ENCODE measurements at regions not wholly inside any gene's neighbourhood (a gene's known extent, or its start where the extent isn't known, plus 50 kb on each side); places are given as distances from the start of the nearest gene placed in this dataset.

GRCh38 chr3:68328049-68328448 is 604.3 kb downstream of the TAFA4 start:
- Histone ChIP-seq H3K4me1 (no peaks in the 10 kb centered on the region), H3K27me3 (no peaks in the 10 kb centered on the region), H3K36me3 (no peaks in the 10 kb centered on the region), H3K9ac (ENCODE audit: low read depth in 2 of 2, low read length in 2 of 2) (no peak overlapping the region), H3K27ac (no peak overlapping the region), H3K4me3 (no peak overlapping the region), H3K9me3 (no peaks in the 10 kb centered on the region)
- no peak for DNase-seq
- no peak for TF ChIP-seq CTCF (IDR thresholded peaks at IDR 0.05)
- intact Hi-C loops (cut with DNase I), result no loop called here

DNA sequence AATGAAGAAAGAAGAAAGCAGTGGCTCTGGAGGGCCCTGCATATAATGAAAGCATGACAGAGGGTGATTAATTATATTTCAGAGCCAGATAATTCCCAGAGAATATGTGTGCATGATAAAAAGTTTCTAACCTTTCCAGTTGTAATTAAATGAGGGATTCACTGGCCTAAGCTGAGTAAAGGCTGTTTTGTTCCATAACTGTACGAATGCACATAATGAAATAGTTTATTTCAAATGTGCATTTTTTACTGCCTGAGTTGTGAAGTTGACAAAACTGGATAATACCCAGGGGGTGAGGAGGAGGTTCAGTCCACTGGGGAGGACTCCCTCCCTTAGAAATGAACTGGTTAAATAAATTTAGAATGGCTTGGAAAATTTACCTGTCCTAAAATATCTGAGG is 616.4 kb downstream of the TAFA4 start:
- H3K4me1 ChIP-seq, result no peaks in the 10 kb centered on the region
- no peaks in the 10 kb centered on the region for H3K36me3 ChIP-seq
- no peak for DNase-seq
- no peaks in the 10 kb centered on the region for H3K9me3 ChIP-seq
- H3K27ac ChIP-seq, result no peak overlapping the region
- TF ChIP-seq CTCF (IDR thresholded peaks at IDR 0.05), result no peak
- intact Hi-C loops (cut with DNase I), result no loop called here
- no peak overlapping the region for H3K9ac ChIP-seq (ENCODE audit: low read depth in 2 of 2, low read length in 2 of 2)
- no peak overlapping the region for H3K4me3 ChIP-seq
- H3K27me3 ChIP-seq, result no peaks in the 10 kb centered on the region

GRCh38 chr3:68315546-68315945 is 616.8 kb downstream of the TAFA4 start:
- Histone ChIP-seq H3K36me3 (no peaks in the 10 kb centered on the region), H3K9ac (ENCODE audit: low read depth in 2 of 2, low read length in 2 of 2) (no peak overlapping the region), H3K27ac (no peak overlapping the region), H3K4me1 (no peaks in the 10 kb centered on the region), H3K9me3 (no peaks in the 10 kb centered on the region), H3K27me3 (no peaks in the 10 kb centered on the region), H3K4me3 (no peak overlapping the region)
- TF ChIP-seq CTCF (IDR thresholded peaks at IDR 0.05), result no peak
- intact Hi-C loops (cut with DNase I), result no loop called here
- no peak for DNase-seq

DNA sequence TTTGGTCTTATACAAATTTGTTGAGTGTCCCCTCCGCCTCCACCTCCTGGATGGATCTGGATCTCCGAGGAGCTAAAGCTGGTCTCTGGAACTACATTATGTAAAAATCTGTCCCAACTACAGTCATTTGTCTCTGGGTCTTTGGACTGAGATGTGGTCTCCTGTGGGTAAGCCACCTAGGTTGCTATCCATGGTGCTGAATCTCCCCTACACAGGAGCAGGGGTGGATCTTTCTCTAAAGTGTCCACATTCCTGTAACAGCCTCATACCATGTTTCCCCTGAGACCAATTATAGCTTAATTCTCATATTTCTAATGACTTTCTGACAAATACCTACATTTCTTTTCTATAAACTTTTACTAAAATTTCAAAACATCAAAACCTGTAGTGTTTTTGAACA is 625.8 kb downstream of the TAFA4 start:
- Histone ChIP-seq H3K27me3 (no peaks in the 10 kb centered on the region), H3K4me3 (no peak overlapping the region), H3K4me1 (no peaks in the 10 kb centered on the region), H3K9me3 (no peaks in the 10 kb centered on the region), H3K36me3 (no peaks in the 10 kb centered on the region), H3K9ac (ENCODE audit: low read depth in 2 of 2, low read length in 2 of 2) (no peak overlapping the region), H3K27ac (no peak overlapping the region)
- no peak for TF ChIP-seq CTCF (IDR thresholded peaks at IDR 0.05)
- DNase-seq, result peak; percentile 20
- intact Hi-C loops (cut with DNase I), result no loop called here

DNA sequence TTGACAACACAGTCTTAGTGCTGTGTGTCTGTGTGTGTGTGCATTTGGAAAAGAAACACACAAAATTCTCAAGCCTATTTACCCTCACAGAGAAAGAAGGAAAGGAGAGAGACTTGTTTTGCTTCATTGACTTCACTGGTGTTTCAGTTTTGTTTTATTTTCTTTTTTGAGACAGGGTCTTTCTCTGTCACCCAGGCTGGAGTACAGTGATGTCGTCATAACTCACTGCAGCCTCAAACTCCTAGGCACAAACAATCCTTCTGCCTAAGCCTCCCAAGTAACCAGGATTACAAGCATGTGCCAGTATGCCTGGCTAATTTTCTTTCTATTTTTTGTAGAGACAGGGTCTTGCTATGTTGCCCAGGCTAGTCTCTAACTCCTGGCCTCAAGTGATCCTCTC is 636.9 kb downstream of the TAFA4 start:
- Histone ChIP-seq H3K9ac (ENCODE audit: low read depth in 2 of 2, low read length in 2 of 2) (no peak overlapping the region), H3K27ac (no peak overlapping the region), H3K36me3 (no peaks in the 10 kb centered on the region), H3K4me3 (no peak overlapping the region), H3K27me3 (no peaks in the 10 kb centered on the region), H3K9me3 (no peaks in the 10 kb centered on the region), H3K4me1 (no peaks in the 10 kb centered on the region)
- TF ChIP-seq CTCF (IDR thresholded peaks at IDR 0.05), result no peak
- intact Hi-C loops (cut with DNase I), result no loop called here
- DNase-seq, result no peak

DNA sequence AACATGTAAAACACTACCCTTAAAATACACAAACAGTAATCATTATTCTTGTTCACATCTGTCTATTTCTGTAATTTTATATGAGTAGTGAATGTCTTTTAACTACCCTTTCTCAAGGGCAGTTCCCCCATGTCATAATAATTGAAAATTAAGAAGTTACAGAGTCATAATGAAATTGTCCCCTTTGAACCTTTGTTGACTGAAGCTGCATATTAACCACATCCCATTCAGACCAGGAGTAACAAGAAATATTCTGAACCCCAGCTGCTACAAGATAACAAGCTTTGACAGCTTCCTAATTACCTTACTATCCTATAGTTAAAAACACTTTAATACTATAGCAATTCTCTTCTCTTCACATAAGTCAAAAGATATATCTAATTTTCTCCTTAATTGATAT is 635.9 kb upstream of the SUCLG2 start:
- H3K9ac ChIP-seq (ENCODE audit: low read depth in 2 of 2, low read length in 2 of 2), result no peak overlapping the region
- no peaks in the 10 kb centered on the region for H3K27me3 ChIP-seq
- no peak overlapping the region for H3K4me3 ChIP-seq
- H3K27ac ChIP-seq, result no peak overlapping the region
- no peak for TF ChIP-seq CTCF (IDR thresholded peaks at IDR 0.05)
- no peaks in the 10 kb centered on the region for H3K4me1 ChIP-seq
- no peaks in the 10 kb centered on the region for H3K9me3 ChIP-seq
- no peaks in the 10 kb centered on the region for H3K36me3 ChIP-seq
- DNase-seq, result no peak
- intact Hi-C loops (cut with DNase I), result no loop called here

All from colonic mucosa (tissue), 4 donors.